ENCODE measurements at regions not wholly inside any gene's neighbourhood (a gene's known extent, or its start where the extent isn't known, plus 50 kb on each side); places are given as distances from the start of the nearest gene placed in this dataset.

- TF ChIP-seq ZNF274 (IDR thresholded peaks at IDR 0.05; ENCODE audit: low read depth, low read length) (no peak), YY1 (IDR thresholded peaks at IDR 0.05; ENCODE audit: insufficient read depth, insufficient read length) (no peak), SUZ12 (IDR thresholded peaks at IDR 0.05; ENCODE audit: extremely low read depth, insufficient read depth, insufficient read length) (no peak)
Observed at GRCh38 chr12:92440072-92440471, 262.7 kb upstream of the PLEKHG7 start.
